ENCODE measurements at regions not wholly inside any gene's neighbourhood (a gene's known extent, or its start where the extent isn't known, plus 50 kb on each side); places are given as distances from the start of the nearest gene placed in this dataset.

GRCh38 chr2:195606179-195606578, 50.8 kb upstream of the SLC39A10 start:
- no peak for DNase-seq

GRCh38 chr2:195604706-195605105, 52.3 kb upstream of the SLC39A10 start:
- no peak for DNase-seq

GRCh38 chr2:195603998-195604397, 53.0 kb upstream of the SLC39A10 start:
- no peak for DNase-seq

GRCh38 chr2:195603408-195603807, 53.6 kb upstream of the SLC39A10 start:
- DNase-seq: no peak

GRCh38 chr2:195602687-195603086, 54.3 kb upstream of the SLC39A10 start:
- no peak for DNase-seq

- DNase-seq: peak in 1 of 2 donors; percentile 25
These were observed 55.7 kb upstream of the SLC39A10 start for GRCh38 chr2:195601361-195601760.

GRCh38 chr2:195600778-195601177, 56.2 kb upstream of the SLC39A10 start:
- DNase-seq: no peak

- DNase-seq: no peak
These were observed 60.2 kb upstream of the SLC39A10 start for GRCh38 chr2:195596840-195597239.

- no peak for DNase-seq
These were observed 61.2 kb upstream of the SLC39A10 start for GRCh38 chr2:195595825-195596224.

- DNase-seq: no peak
These were observed 61.9 kb upstream of the SLC39A10 start for GRCh38 chr2:195594919-195595694.

GRCh38 chr2:195594248-195594647, 62.8 kb upstream of the SLC39A10 start:
- DNase-seq: peak in 1 of 2 donors; percentile 34

- DNase-seq: no peak
These were observed 64.9 kb upstream of the SLC39A10 start for GRCh38 chr2:195592105-195592504.

- no peak for DNase-seq
These were observed 66.2 kb upstream of the SLC39A10 start for GRCh38 chr2:195590861-195591205.

- no peak for DNase-seq
These were observed 66.7 kb upstream of the SLC39A10 start for GRCh38 chr2:195590199-195590860.

- DNase-seq: no peak
These were observed 69.1 kb upstream of the SLC39A10 start for GRCh38 chr2:195587966-195588365.

- no peak for DNase-seq
These were observed 70.8 kb upstream of the SLC39A10 start for GRCh38 chr2:195586062-195586714.

- DNase-seq: no peak
These were observed 74.8 kb upstream of the SLC39A10 start for GRCh38 chr2:195582188-195582587.

- DNase-seq: peak in 1 of 2 donors; percentile 54
These were observed 77.1 kb upstream of the SLC39A10 start for GRCh38 chr2:195579776-195580555.

GRCh38 chr2:195575879-195576401, 81.1 kb upstream of the SLC39A10 start:
- no peak for DNase-seq

GRCh38 chr2:195575016-195575415, 82.0 kb upstream of the SLC39A10 start:
- DNase-seq: no peak

- DNase-seq: peak in 1 of 2 donors; percentile 30
These were observed 82.7 kb upstream of the SLC39A10 start for GRCh38 chr2:195574312-195574711.

GRCh38 chr2:195572895-195573683, 83.9 kb upstream of the SLC39A10 start:
- no peak for DNase-seq
